ENCODE measurements at regions not wholly inside any gene's neighbourhood (a gene's known extent, or its start where the extent isn't known, plus 50 kb on each side); places are given as distances from the start of the nearest gene placed in this dataset.
"Not testable (repeated sequence)": the region's sequence is repeated elsewhere in the genome, so short reads cannot be mapped to it uniquely, and the experiment has no call there.

- H3K9me3 ChIP-seq (ENCODE audit: control insufficient read depth in 1 of 2, low read length in 2 of 2), result no peaks in the 10 kb centered on the region
- H3K4me3 ChIP-seq (ENCODE audit: low read depth in 1 of 2, low read length in 2 of 2), result no peak overlapping the region
- H3K36me3 ChIP-seq (ENCODE audit: control insufficient read depth in 1 of 2, insufficient read depth in 2 of 2, low read length in 2 of 2), result no peaks in the 10 kb centered on the region
- no peaks in the 10 kb centered on the region for H3K4me1 ChIP-seq (ENCODE audit: control insufficient read depth in 1 of 2, insufficient read depth in 2 of 2, low read length in 2 of 2)
- H3K27me3 ChIP-seq (ENCODE audit: low read depth, low read length), result no peaks in the 10 kb centered on the region
- H3K27ac ChIP-seq (ENCODE audit: low read length), result no peak overlapping the region
Observed at GRCh38 chr19:34041925-34042521, 130.3 kb upstream of the LSM14A start.

- Histone ChIP-seq H3K4me1 (ENCODE audit: control insufficient read depth in 1 of 2, insufficient read depth in 2 of 2, low read length in 2 of 2) (no peaks in the 10 kb centered on the region), H3K27ac (ENCODE audit: low read length) (no peak overlapping the region), H3K36me3 (ENCODE audit: control insufficient read depth in 1 of 2, insufficient read depth in 2 of 2, low read length in 2 of 2) (no peaks in the 10 kb centered on the region), H3K9me3 (ENCODE audit: control insufficient read depth in 1 of 2, low read length in 2 of 2) (no peaks in the 10 kb centered on the region), H3K27me3 (ENCODE audit: low read depth, low read length) (no peaks in the 10 kb centered on the region), H3K4me3 (ENCODE audit: low read depth in 1 of 2, low read length in 2 of 2) (no peak overlapping the region)
Observed at GRCh38 chr19:34044021-34044420, 128.3 kb upstream of the LSM14A start.

GRCh38 chr19:34049944-34050343, 122.4 kb upstream of the LSM14A start:
- no peaks in the 10 kb centered on the region for H3K36me3 ChIP-seq (ENCODE audit: control insufficient read depth in 1 of 2, insufficient read depth in 2 of 2, low read length in 2 of 2)
- H3K27ac ChIP-seq (ENCODE audit: low read length), result no peak overlapping the region
- peaks cover 0 to 3% of the 10 kb centered on the region in 2 donors for H3K9me3 ChIP-seq (ENCODE audit: control insufficient read depth in 1 of 2, low read length in 2 of 2)
- no peak overlapping the region for H3K4me3 ChIP-seq (ENCODE audit: low read depth in 1 of 2, low read length in 2 of 2)
- H3K27me3 ChIP-seq (ENCODE audit: low read depth, low read length), result no peaks in the 10 kb centered on the region
- H3K4me1 ChIP-seq (ENCODE audit: control insufficient read depth in 1 of 2, insufficient read depth in 2 of 2, low read length in 2 of 2), result no peaks in the 10 kb centered on the region

DNA sequence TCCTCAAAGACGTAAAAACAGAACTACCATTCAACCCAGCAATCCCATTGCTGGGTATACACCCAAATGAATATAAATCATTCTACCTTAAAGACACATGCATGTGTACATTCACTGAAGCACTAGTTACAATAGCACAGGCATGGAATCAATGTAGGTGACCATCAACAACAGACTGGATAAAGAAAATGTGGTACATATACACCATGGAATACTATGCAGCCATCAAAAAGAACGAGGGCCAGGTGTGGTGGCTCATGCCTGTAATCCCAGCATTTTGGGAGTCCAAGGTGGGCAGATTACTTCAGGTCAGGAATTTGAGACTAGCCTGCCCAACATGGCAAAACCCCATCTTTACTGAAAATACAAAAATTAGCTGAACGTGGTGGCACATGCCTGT, 121.9 kb upstream of the LSM14A start:
- not testable (repeated sequence) for H3K4me1 ChIP-seq (ENCODE audit: control insufficient read depth in 1 of 2, insufficient read depth in 2 of 2, low read length in 2 of 2); H3K27ac ChIP-seq (ENCODE audit: low read length); H3K27me3 ChIP-seq (ENCODE audit: low read depth, low read length); H3K9me3 ChIP-seq (ENCODE audit: control insufficient read depth in 1 of 2, low read length in 2 of 2); H3K36me3 ChIP-seq (ENCODE audit: control insufficient read depth in 1 of 2, insufficient read depth in 2 of 2, low read length in 2 of 2); H3K4me3 ChIP-seq (ENCODE audit: low read depth in 1 of 2, low read length in 2 of 2)

- Histone ChIP-seq H3K27me3 (ENCODE audit: low read depth, low read length) (no peaks in the 10 kb centered on the region), H3K4me1 (ENCODE audit: control insufficient read depth in 1 of 2, insufficient read depth in 2 of 2, low read length in 2 of 2) (no peaks in the 10 kb centered on the region), H3K36me3 (ENCODE audit: control insufficient read depth in 1 of 2, insufficient read depth in 2 of 2, low read length in 2 of 2) (no peaks in the 10 kb centered on the region), H3K4me3 (ENCODE audit: low read depth in 1 of 2, low read length in 2 of 2) (no peak overlapping the region), H3K27ac (ENCODE audit: low read length) (no peak overlapping the region), H3K9me3 (ENCODE audit: control insufficient read depth in 1 of 2, low read length in 2 of 2) (peaks cover 0 to 3% of the 10 kb centered on the region in 2 donors)
Observed at GRCh38 chr19:34051255-34051654, 121.0 kb upstream of the LSM14A start.

DNA sequence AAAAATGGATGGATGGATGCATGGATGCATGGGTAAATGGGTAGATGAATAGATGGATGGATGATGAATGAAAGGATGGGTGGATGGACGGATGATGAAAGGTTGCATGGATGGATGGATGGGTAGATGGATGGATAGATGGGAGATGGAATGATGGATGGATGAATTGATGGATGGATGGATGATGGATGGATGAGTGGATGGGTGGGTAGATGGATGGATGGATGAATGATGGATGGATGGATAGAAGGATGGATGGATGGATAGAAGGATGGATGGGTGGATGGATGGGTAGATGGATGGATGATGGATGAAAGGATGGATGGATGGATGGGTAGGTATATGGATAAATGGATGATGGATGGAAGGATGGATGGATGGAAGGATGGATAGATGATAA, 115.1 kb upstream of the LSM14A start:
- Histone ChIP-seq H3K4me3 (ENCODE audit: low read depth in 1 of 2, low read length in 2 of 2) (no peak overlapping the region), H3K27ac (ENCODE audit: low read length) (no peak overlapping the region), H3K36me3 (ENCODE audit: control insufficient read depth in 1 of 2, insufficient read depth in 2 of 2, low read length in 2 of 2) (no peaks in the 10 kb centered on the region), H3K27me3 (ENCODE audit: low read depth, low read length) (no peaks in the 10 kb centered on the region), H3K9me3 (ENCODE audit: control insufficient read depth in 1 of 2, low read length in 2 of 2) (peaks cover 0 to 3% of the 10 kb centered on the region in 2 donors), H3K4me1 (ENCODE audit: control insufficient read depth in 1 of 2, insufficient read depth in 2 of 2, low read length in 2 of 2) (no peaks in the 10 kb centered on the region)

DNA sequence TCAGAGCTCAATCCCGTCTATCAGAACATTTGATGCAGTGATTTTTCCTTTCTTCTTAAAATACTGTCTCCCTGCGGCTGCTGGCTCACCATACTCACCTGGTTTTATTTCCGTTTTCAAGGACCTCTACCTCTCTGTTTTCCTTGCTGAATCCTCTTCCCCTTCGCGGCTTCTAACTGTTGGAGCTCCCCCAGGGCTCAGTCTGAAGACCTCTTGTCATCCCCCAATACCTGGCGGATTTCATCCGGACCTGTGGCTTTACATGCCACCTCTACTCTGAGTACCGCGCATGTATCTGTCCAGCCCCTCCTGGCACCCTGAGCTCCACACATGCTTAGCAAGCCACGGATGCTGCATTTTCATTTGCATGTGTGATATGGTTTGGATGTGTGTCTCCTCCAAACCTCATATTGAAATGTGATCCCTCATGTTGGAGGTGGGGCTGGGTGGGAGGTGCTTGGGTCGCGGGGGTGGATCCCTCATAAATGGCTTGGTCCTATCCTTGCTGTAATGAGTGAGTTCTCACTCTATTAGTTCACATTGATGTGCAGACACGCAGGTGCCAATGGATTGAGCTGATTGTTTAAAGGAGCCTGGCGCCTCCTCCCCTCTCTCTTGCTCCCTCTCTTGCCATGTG, 106.2 kb upstream of the LSM14A start:
- no peaks in the 10 kb centered on the region for H3K27me3 ChIP-seq (ENCODE audit: low read depth, low read length)
- H3K36me3 ChIP-seq (ENCODE audit: control insufficient read depth in 1 of 2, insufficient read depth in 2 of 2, low read length in 2 of 2), result no peaks in the 10 kb centered on the region
- no peaks in the 10 kb centered on the region for H3K4me1 ChIP-seq (ENCODE audit: control insufficient read depth in 1 of 2, insufficient read depth in 2 of 2, low read length in 2 of 2)
- H3K9me3 ChIP-seq (ENCODE audit: control insufficient read depth in 1 of 2, low read length in 2 of 2), result no peaks in the 10 kb centered on the region
- no peak overlapping the region for H3K4me3 ChIP-seq (ENCODE audit: low read depth in 1 of 2, low read length in 2 of 2)
- no peak overlapping the region for H3K27ac ChIP-seq (ENCODE audit: low read length)

DNA sequence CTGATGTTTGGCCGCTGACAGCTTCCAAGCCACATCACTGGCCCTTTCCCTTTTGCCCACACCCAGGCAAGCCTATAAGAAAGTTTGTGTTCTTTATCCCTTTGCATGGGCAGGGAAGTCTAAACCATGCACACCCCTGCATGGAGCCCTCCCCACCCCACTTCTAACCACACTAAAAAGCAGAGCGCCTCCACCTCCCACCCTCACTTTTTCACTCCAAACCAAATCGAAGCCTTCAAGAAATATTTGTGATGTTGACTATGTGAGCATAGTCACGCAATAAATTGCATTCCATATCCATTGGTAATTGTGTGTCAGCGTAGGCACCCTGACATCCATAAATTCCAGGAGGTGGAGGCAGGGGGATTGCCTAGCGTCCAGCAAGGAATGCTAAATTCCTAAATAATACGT, 104.4 kb upstream of the LSM14A start:
- Histone ChIP-seq H3K27me3 (ENCODE audit: low read depth, low read length) (no peaks in the 10 kb centered on the region), H3K36me3 (ENCODE audit: control insufficient read depth in 1 of 2, insufficient read depth in 2 of 2, low read length in 2 of 2) (no peaks in the 10 kb centered on the region), H3K9me3 (ENCODE audit: control insufficient read depth in 1 of 2, low read length in 2 of 2) (no peaks in the 10 kb centered on the region), H3K4me1 (ENCODE audit: control insufficient read depth in 1 of 2, insufficient read depth in 2 of 2, low read length in 2 of 2) (no peaks in the 10 kb centered on the region), H3K4me3 (ENCODE audit: low read depth in 1 of 2, low read length in 2 of 2) (no peak overlapping the region), H3K27ac (ENCODE audit: low read length) (no peak overlapping the region)

GRCh38 chr19:34075661-34076091, 96.6 kb upstream of the LSM14A start:
- Histone ChIP-seq H3K4me3 (ENCODE audit: low read depth in 1 of 2, low read length in 2 of 2) (no peak overlapping the region), H3K36me3 (ENCODE audit: control insufficient read depth in 1 of 2, insufficient read depth in 2 of 2, low read length in 2 of 2) (no peaks in the 10 kb centered on the region)

GRCh38 chr19:34082289-34083077, 89.8 kb upstream of the LSM14A start:
- H3K36me3 ChIP-seq (ENCODE audit: control insufficient read depth in 1 of 2, insufficient read depth in 2 of 2, low read length in 2 of 2), result no peaks in the 10 kb centered on the region
- no peak overlapping the region for H3K27ac ChIP-seq (ENCODE audit: low read length)
- no peak overlapping the region for H3K4me3 ChIP-seq (ENCODE audit: low read depth in 1 of 2, low read length in 2 of 2)
- no peaks in the 10 kb centered on the region for H3K9me3 ChIP-seq (ENCODE audit: control insufficient read depth in 1 of 2, low read length in 2 of 2)
- H3K4me1 ChIP-seq (ENCODE audit: control insufficient read depth in 1 of 2, insufficient read depth in 2 of 2, low read length in 2 of 2), result no peaks in the 10 kb centered on the region
- no peaks in the 10 kb centered on the region for H3K27me3 ChIP-seq (ENCODE audit: low read depth, low read length)

More at GRCh38 chr19:34075661-34076091, 96.6 kb upstream of the LSM14A start:
- Histone ChIP-seq H3K9me3 (ENCODE audit: control insufficient read depth in 1 of 2, low read length in 2 of 2) (no peaks in the 10 kb centered on the region), H3K4me1 (ENCODE audit: control insufficient read depth in 1 of 2, insufficient read depth in 2 of 2, low read length in 2 of 2) (no peaks in the 10 kb centered on the region), H3K27ac (ENCODE audit: low read length) (no peak overlapping the region), H3K27me3 (ENCODE audit: low read depth, low read length) (no peaks in the 10 kb centered on the region)

DNA sequence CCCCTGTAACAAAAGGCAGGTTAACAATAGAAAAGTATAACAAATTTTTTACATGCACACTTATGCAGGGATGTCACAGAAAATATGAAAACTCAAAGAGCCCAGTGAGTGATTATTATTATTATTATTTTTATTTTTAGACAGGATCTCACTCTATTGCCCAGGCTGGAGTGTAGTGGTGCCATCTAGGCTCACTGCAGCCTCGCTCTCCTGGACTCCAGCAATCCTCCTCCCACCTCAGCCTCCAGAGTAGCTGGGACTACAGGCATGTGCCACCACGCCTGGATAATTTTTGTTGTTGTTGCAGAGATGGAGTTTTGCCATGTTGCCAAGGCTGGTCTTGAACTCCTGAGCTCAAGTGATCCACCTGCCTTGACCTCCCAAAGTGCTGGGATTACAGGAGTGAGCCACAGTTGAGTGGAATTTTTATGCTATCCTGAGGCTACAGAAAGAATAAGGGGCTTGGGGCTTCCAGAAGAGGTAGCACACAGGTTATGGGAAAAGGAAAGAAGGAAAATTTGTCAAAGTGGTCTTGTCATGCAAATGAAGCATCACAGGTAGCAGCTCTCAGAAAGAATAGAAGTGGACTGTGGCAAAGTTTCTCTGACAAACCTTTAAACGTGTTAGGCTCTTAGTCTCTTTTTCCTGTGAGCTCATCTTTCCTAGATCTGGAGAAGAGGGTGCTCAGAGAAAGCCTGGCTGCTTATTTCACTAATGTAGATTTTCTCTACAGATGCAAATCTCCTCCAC, 87.7 kb upstream of the LSM14A start:
- H3K9me3 ChIP-seq (ENCODE audit: control insufficient read depth in 1 of 2, low read length in 2 of 2), result no peaks in the 10 kb centered on the region
- no peaks in the 10 kb centered on the region for H3K4me1 ChIP-seq (ENCODE audit: control insufficient read depth in 1 of 2, insufficient read depth in 2 of 2, low read length in 2 of 2)
- H3K4me3 ChIP-seq (ENCODE audit: low read depth in 1 of 2, low read length in 2 of 2), result no peak overlapping the region
- no peaks in the 10 kb centered on the region for H3K36me3 ChIP-seq (ENCODE audit: control insufficient read depth in 1 of 2, insufficient read depth in 2 of 2, low read length in 2 of 2)
- H3K27ac ChIP-seq (ENCODE audit: low read length), result no peak overlapping the region
- no peaks in the 10 kb centered on the region for H3K27me3 ChIP-seq (ENCODE audit: low read depth, low read length)
